ENCODE measurements at regions not wholly inside any gene's neighbourhood (a gene's known extent, or its start where the extent isn't known, plus 50 kb on each side); places are given as distances from the start of the nearest gene placed in this dataset.

- DNase-seq = no peak
Observed at GRCh38 chr5:89444088-89444487, 561.1 kb upstream of the MEF2C start.

GRCh38 chr5:89443508-89443907 lies 560.5 kb upstream of the MEF2C start:
- DNase-seq = no peak

GRCh38 chr5:89441965-89442364 lies 559.0 kb upstream of the MEF2C start:
- no peak for DNase-seq

GRCh38 chr5:89440670-89441069 lies 557.7 kb upstream of the MEF2C start:
- DNase-seq = no peak

GRCh38 chr5:89437450-89438435 lies 554.8 kb upstream of the MEF2C start:
- no peak for DNase-seq

- no peak for DNase-seq
Observed at GRCh38 chr5:89436464-89436863, 553.5 kb upstream of the MEF2C start.

- DNase-seq = no peak
Observed at GRCh38 chr5:89435347-89435746, 552.4 kb upstream of the MEF2C start.

- DNase-seq = no peak
Observed at GRCh38 chr5:89428624-89429023, 545.6 kb upstream of the MEF2C start.

GRCh38 chr5:89425062-89425461 lies 542.1 kb upstream of the MEF2C start:
- no peak for DNase-seq

- DNase-seq = no peak
Observed at GRCh38 chr5:89421035-89421434, 538.1 kb upstream of the MEF2C start.

GRCh38 chr5:89418407-89419085 lies 535.6 kb upstream of the MEF2C start:
- DNase-seq = no peak

GRCh38 chr5:89417990-89418389 lies 535.0 kb upstream of the MEF2C start:
- DNase-seq = no peak

GRCh38 chr5:89417515-89417914 lies 534.5 kb upstream of the MEF2C start:
- DNase-seq = no peak

GRCh38 chr5:89411891-89412290 lies 528.9 kb upstream of the MEF2C start:
- DNase-seq = no peak

GRCh38 chr5:89407054-89407453 lies 524.1 kb upstream of the MEF2C start:
- DNase-seq = no peak

GRCh38 chr5:89401659-89402058 lies 518.7 kb upstream of the MEF2C start:
- no peak for DNase-seq

GRCh38 chr5:89401012-89401411 lies 518.0 kb upstream of the MEF2C start:
- no peak for DNase-seq

GRCh38 chr5:89399548-89399947 lies 516.6 kb upstream of the MEF2C start:
- DNase-seq = no peak

- DNase-seq = no peak
Observed at GRCh38 chr5:89397096-89397495, 514.1 kb upstream of the MEF2C start.

- no peak for DNase-seq
Observed at GRCh38 chr5:89396278-89396954, 513.4 kb upstream of the MEF2C start.

GRCh38 chr5:89395111-89395510 lies 512.1 kb upstream of the MEF2C start:
- DNase-seq = no peak

GRCh38 chr5:89388872-89389271 lies 505.9 kb upstream of the MEF2C start:
- no peak for DNase-seq

- no peak for DNase-seq
Observed at GRCh38 chr5:89384391-89384790, 501.4 kb upstream of the MEF2C start.

GRCh38 chr5:89380635-89381034 lies 497.7 kb upstream of the MEF2C start:
- DNase-seq = no peak

Data from DMS79 (cell line).